AG04450 (cell line): ENCODE measurements at regions not wholly inside any gene's neighbourhood (a gene's known extent, or its start where the extent isn't known, plus 50 kb on each side); places are given as distances from the start of the nearest gene placed in this dataset.

Experiments
- CTCF ChIA-PET: fragments of 300-600, 350-600 bp; formaldehyde crosslinking; extraction: SDS; loops from one replicate; lab custom pipeline; 2022; ENCODE audit warnings: antibody characterized with exemption, inconsistent platforms; lab: Charles Lee
- POLR2A ChIA-PET: fragments of 350-600 bp; formaldehyde crosslinking; extraction: SDS; loops from one replicate; lab custom pipeline; 2021; ENCODE audit warnings: antibody characterized with exemption, inconsistent platforms; lab: Yijun Ruan, JAX
- DNase-seq: peaks from one replicate; pipeline ENCODE4 v3.0.0-alpha.2; 2011; ENCODE audit warnings: low read depth, low spot score
- H3K27ac ChIP-seq: one replicate; pipeline ENCODE4 v1.5.1; 2012; ENCODE audit warnings: low read depth, low read length, control low read depth
- H3K27me3 ChIP-seq: one replicate; pipeline ENCODE4 v1.6.0; 2012; ENCODE audit warnings: low read length; ENCODE audit not compliant: control insufficient read depth, insufficient read depth
- H3K4me3 ChIP-seq: 2 replicates; pipeline ENCODE4 v1.5.1; 2011; ENCODE audit warnings: mild to moderate bottlenecking, low read depth, low read length, control low read depth
- H3K9me3 ChIP-seq: 2 replicates; pipeline ENCODE4 v1.5.1; 2012; ENCODE audit warnings: low read length; ENCODE audit not compliant: control insufficient read depth, insufficient read depth
- TF ChIP-seq, protein P1 (sequence below): IDR thresholded peaks from 2 replicates; pipeline ENCODE4 v1.5.1; 2011; ENCODE audit warnings: low read depth, low read length, control low read depth, inconsistent platforms

DNA sequence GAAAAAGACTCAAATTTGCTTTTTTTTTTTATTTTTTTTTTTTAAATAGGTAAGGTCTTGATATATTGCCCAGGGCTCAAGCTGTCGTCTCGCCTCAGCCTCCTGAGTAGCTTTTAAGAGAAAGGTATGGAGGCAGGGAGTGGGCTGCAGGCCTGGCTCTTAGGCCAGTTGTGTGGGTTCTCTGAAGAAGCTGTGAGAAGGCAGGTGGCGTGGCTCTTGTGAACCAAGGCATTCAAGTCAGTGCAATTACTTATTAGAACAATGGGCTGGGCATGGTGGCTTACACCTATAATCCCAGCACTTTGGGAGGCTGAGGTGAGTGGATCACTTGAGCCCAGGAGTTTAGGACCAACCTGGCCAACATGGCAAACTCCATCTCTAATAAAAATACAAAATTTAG is 244.0 kb upstream of the SFRP2 start:
- no peak overlapping the region for H3K27ac ChIP-seq
- H3K27me3 ChIP-seq: no peaks in the 10 kb centered on the region
- POLR2A ChIA-PET: no interaction called here
- no peaks in the 10 kb centered on the region; the same call in 1 of the 2 replicates for H3K9me3 ChIP-seq
- CTCF ChIA-PET: no interaction called here
- no peak for DNase-seq
- H3K4me3 ChIP-seq: no peak overlapping the region
- TF ChIP-seq, protein P1, sequence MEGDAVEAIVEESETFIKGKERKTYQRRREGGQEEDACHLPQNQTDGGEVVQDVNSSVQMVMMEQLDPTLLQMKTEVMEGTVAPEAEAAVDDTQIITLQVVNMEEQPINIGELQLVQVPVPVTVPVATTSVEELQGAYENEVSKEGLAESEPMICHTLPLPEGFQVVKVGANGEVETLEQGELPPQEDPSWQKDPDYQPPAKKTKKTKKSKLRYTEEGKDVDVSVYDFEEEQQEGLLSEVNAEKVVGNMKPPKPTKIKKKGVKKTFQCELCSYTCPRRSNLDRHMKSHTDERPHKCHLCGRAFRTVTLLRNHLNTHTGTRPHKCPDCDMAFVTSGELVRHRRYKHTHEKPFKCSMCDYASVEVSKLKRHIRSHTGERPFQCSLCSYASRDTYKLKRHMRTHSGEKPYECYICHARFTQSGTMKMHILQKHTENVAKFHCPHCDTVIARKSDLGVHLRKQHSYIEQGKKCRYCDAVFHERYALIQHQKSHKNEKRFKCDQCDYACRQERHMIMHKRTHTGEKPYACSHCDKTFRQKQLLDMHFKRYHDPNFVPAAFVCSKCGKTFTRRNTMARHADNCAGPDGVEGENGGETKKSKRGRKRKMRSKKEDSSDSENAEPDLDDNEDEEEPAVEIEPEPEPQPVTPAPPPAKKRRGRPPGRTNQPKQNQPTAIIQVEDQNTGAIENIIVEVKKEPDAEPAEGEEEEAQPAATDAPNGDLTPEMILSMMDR: no peak

- Histone ChIP-seq H3K27me3 (no peaks in the 10 kb centered on the region), H3K9me3 (no peaks in the 10 kb centered on the region; the same call in 1 of the 2 replicates), H3K4me3 (no peak overlapping the region), H3K27ac (no peak overlapping the region)
- no peak for DNase-seq
- ChIA-PET POLR2A (no interaction called here), CTCF (no interaction called here)
- TF ChIP-seq, protein P1: no peak
These were observed 241.9 kb upstream of the SFRP2 start for GRCh38 chr4:154030746-154031145.

- peaks cover 4% of the 10 kb centered on the region for H3K9me3 ChIP-seq
- CTCF ChIA-PET: no interaction called here
- no peak overlapping the region for H3K27ac ChIP-seq
- DNase-seq: no peak
- TF ChIP-seq, protein P1: no peak
- no peak overlapping the region for H3K4me3 ChIP-seq
- H3K27me3 ChIP-seq: no peaks in the 10 kb centered on the region
- POLR2A ChIA-PET: no interaction called here
These were observed 241.3 kb upstream of the SFRP2 start for GRCh38 chr4:154030152-154030551.

DNA sequence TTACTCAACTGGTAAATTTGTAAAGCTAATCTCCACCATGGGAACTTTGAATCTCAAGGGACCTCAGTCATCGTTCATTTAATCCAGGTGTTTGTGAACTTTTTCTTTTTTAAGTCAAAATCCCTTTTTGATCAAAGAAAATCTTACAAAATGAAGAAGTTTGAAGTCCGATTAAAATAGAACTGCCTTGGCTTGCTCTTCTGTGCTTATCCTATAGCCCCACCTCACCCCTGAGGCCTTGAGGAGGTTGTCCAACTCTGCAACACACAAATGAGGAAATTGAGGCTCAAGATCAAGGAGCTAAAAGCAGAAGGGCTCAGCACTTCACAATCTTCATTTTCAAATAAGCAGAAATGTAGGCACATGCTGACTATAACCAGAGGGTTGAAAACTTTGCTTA is 240.3 kb upstream of the SFRP2 start:
- POLR2A ChIA-PET: no interaction called here
- H3K27ac ChIP-seq: no peak overlapping the region
- DNase-seq: no peak
- H3K9me3 ChIP-seq: peaks cover 7% of the 10 kb centered on the region
- no peaks in the 10 kb centered on the region for H3K27me3 ChIP-seq
- TF ChIP-seq, protein P1: no peak
- no peak overlapping the region for H3K4me3 ChIP-seq
- CTCF ChIA-PET: interaction anchor here (0.8 kb wide), 1 partner anchor 279 kb away, joined by 3 read pairs; no protein-coding TSS in a partner anchor

DNA sequence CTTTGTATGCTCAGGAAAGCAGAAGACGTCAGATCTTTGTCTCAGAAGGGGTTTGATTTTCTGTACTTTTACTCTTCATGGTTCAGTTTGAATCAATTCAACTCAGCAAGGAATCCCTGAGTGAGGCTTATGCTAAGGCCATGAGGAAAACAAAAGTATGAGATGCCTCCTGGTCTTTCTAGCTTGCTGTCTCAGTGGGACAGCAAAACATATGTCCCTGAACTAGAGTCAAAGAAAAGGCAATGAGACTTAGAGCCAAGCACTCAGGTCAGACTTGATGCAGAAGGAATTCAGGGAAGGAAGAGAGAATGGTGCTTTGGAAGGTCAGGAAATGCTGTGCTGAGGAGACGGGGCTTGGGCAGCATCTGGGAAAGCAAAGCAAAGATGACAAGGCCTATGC is 236.2 kb upstream of the SFRP2 start:
- ChIA-PET POLR2A (no interaction called here), CTCF (no interaction called here)
- Histone ChIP-seq H3K27me3 (no peaks in the 10 kb centered on the region), H3K4me3 (no peak overlapping the region), H3K27ac (no peak overlapping the region), H3K9me3 (peaks cover 15% of the 10 kb centered on the region)
- TF ChIP-seq, protein P1: no peak
- no peak for DNase-seq
